GM19351 (cell line): ENCODE measurements at regions not wholly inside any gene's neighbourhood (a gene's known extent, or its start where the extent isn't known, plus 50 kb on each side); places are given as distances from the start of the nearest gene placed in this dataset.
"Not testable (repeated sequence)": the region's sequence is repeated elsewhere in the genome, so short reads cannot be mapped to it uniquely, and the experiment has no call there.

ENCODE experiments used
- ATAC-seq: cut with Tn5 transposase; IDR thresholded peaks from one replicate; pipeline ENCODE4 v1.9.1; 2021; ENCODE audit warnings: mild to moderate bottlenecking, moderate library complexity; ENCODE audit not compliant: unreplicated experiment

- no peak for ATAC-seq
These were observed 264.7 kb downstream of the RNF152 start for GRCh38 chr18:61628085-61628484.

DNA sequence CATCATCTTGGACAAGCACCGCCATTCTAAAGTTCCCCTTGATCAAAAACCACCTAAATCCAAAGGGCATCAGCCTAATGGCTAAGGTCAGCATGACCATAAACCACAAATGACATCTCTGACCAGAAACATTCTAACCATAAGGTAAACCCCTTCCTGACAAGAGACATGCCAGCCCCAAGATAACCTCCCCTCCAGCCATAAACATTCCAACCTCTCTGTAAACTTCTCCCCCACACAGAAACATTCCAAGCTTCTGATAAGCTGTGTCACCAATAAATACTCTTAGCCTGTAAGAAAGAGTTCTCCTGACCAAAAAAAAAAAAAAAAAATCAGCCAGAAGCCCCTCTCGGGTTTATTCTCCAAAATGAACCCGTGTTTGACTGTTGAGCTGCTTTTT, 268.2 kb downstream of the RNF152 start:
- not testable (repeated sequence) for ATAC-seq

DNA sequence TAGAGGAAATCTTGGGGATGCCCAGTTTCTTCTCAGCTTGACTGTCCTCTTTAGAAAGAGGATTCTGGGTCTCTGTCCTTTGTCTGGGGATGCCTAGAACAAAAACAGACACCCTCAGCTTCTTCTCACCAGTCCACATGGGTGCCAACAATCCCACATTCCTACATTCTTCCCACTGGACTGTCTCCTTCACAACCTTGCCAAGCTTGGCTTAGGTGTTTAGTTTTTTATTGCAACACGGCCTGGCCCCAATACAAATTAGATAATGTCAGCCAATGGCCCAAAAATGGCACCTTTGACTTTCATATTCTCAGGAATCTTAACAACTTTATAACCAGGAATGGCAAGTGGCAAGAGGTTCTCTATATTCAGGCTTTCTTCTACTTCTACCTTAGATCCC, 273.0 kb downstream of the RNF152 start:
- ATAC-seq = no peak

DNA sequence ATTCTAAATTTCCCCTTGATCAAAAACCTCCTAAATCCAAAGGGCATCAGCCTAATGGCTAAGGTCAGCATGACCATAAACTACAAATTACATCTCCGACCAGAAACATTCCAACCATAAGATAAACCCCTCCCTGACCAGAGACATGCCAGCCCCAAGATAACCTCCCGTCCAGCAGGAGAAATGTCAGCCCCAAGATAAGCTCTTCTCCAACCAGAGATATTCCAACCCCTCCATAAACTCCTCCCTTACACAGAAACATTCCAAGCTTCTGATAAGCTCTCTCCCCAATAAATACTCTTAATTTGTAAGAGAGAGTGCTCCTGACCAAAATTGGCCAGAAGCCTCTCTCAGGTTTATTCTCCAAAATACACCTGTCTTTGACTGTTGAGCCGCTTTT, 274.0 kb downstream of the RNF152 start:
- ATAC-seq = no peak

DNA sequence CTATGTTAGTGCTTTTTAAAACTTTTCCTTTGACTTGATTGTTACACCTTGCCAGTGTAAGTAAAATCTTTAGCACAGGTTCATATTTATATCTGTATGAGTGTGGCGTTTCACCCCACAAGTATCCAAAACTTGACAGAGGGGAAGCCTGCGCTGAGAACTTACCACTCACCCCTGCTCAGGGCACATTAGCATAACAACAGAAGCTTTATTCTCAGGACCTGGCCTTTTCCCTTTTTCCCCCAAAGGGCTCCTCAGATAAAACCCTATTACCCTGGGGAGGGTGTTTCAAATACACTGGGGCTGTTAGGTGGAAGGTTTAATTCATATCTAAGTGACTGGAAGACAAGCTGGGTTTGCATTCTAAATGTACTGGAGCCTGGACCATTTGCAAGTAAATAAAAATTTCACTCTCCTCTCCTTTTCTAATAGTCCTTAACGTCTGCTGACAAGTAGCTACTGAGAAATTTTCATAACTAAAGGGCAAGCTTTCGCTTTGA, 276.6 kb downstream of the RNF152 start:
- no peak for ATAC-seq

DNA sequence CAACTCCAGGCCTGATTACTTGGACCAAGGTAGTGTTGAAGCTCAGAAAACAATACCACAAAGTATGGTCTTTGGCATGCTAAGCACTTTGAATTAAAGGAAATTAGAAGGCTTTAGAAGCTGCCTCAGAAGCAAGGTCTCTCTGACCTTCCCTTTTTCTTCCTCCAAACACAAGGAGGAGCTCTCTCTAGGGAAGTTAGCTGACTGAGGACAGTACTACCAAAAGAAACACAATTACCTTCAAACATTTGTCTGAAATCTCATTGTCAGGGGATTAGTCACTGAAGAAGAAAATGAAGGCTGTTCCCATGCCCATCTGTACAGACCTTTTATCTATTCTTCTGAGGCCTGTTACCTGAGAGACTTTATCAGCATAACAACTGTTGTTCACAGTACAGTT, 279.3 kb downstream of the CDH20 start:
- ATAC-seq = no peak

GRCh38 chr18:61609131-61609530, 275.9 kb downstream of the CDH20 start:
- ATAC-seq = no peak

- no peak for ATAC-seq
These were observed 275.1 kb downstream of the CDH20 start for GRCh38 chr18:61608316-61608715.

DNA sequence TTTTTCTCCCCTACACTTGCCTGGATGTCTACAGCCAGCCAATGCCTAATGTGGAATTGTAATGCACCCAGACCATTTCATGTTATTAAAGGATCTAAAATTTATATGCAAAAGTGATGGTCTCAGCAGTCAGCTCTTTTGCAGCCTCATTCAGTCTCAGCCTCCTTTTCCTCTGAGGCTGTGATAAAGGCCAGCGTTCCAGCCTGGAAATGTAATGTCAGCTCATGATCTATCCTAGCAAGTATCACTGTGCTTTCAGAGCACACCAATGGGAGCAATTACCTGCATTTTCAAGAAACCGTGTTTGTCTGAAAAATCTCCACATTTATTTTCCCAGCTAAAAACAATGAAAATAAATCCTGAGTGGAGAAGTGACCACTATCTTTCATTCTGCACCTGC, 274.6 kb downstream of the CDH20 start:
- no peak for ATAC-seq

GRCh38 chr18:61606759-61607158, 273.5 kb downstream of the CDH20 start:
- no peak for ATAC-seq

DNA sequence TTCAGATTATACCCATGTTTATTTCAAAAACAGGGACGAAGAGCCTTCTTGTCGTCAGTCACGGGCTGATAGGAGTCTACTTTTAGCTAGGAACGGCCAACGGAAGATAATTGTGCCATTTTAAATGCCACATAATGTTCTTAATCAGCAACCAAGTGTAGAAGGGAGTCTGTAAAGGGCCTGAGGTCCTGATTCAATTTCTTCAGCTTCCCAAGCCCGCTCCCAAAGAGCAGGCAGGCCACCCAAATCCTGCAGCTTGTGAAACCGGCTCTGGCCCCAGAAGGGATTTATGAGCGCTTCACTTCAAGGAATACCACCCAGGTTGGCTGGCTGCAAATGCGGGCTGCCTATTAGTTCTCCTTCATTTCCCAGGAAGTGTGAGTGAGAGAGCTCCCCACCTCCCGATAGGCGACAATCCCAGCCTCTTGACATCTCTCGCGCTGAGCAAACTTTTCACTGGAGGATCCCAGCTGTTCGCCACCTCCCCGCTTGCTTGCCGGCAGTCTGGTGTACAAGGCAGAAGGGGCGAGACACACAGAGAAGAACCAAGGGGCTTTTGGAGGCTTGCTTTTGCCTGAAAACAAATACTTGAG, 272.9 kb downstream of the CDH20 start:
- no peak for ATAC-seq

DNA sequence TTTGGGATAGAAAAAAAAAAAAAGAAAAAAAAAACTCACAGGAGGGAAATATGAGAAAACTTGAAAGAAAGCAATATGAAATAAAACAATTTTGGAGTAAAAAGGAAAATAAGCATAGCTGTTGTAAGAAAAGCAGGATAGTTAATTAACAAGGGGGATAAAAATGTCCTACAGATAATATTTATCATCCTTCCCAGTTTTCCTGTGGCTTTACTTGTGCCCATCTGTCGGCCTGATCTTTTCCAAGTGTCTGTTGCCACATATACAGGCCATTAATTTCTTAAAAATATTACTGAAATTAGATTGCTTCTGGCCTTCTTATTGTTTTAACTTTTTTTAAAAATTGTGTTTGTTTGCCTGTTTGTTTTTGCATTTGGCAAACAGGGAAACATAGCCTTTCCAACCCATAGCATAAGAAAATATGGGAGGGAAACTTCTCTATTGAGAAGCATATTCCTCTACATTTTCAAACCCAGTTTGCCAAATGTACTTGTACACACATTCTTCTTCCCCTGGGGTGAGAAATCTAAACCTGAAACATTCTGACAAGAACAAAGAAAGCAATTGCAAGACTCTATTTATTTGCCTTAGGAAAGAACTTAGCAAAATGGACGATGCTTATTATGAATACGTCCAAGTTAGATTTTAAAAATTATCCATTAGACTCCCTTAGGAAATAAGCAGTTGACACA, 272.3 kb downstream of the CDH20 start:
- no peak for ATAC-seq
